Left ventricle myocardium superior (tissue), 1 donor: ENCODE measurements at regions not wholly inside any gene's neighbourhood (a gene's known extent, or its start where the extent isn't known, plus 50 kb on each side); places are given as distances from the start of the nearest gene placed in this dataset.
A peak's percentile ranks its signal among the peaks of the same experiment; 100 is the strongest.

Experiments used
- ATAC-seq: fragments of 200-7000 bp; cut with Tn5 transposase; one replicate; pipeline ENCODE4 v1.9.1; 2020; ENCODE audit warnings: mild to moderate bottlenecking, moderate library complexity
- DNase-seq: peaks from one replicate; pipeline ENCODE4 v3.0.0-alpha.2; 2020
- intact Hi-C: fragments of 100-400 bp; cut with micrococcal nuclease; formaldehyde crosslinking; loops from one replicate; pipeline ENCODE4 v1.11.0; 2022
- donor health status: DM: no; HTN: yes; CAD: no; lungs with severe emphysema.

- intact Hi-C loops, result no loop called here
Measured at GRCh38 chr22:27004434-27004833, 347.0 kb downstream of the MIAT start.

GRCh38 chr22:27008454-27008853, 351.1 kb downstream of the MIAT start:
- no peak for ATAC-seq
- intact Hi-C loops, result no loop called here
- DNase-seq, result no peak

More at GRCh38 chr22:27004434-27004833, 347.0 kb downstream of the MIAT start:
- DNase-seq, result no peak
- ATAC-seq, result no peak

GRCh38 chr22:27011133-27011532, 353.7 kb downstream of the MIAT start:
- DNase-seq (no peak), ATAC-seq (no peak)
- intact Hi-C loops, result no loop called here

DNA sequence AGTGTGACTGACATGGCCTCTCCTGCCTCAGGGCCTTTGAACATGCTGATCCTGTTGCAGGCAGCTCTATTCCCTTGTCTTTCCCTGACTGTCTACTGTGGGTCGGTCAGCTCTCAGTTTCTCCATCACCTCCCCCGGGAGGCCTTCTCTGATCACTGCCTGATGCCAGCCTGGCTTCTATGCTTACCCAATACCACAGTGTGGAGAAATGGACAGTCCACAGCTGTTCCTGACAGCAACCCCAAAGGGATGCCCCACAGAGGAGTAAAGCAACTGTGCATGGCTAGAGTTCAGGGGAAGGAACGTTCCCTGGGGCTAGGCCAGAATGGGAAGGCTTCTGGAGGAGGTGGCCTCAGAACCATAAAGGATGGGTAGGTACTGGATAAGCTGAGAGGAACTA, 354.3 kb downstream of the MIAT start:
- intact Hi-C loops, result no loop called here
- ATAC-seq, result no peak
- DNase-seq, result no peak

DNA sequence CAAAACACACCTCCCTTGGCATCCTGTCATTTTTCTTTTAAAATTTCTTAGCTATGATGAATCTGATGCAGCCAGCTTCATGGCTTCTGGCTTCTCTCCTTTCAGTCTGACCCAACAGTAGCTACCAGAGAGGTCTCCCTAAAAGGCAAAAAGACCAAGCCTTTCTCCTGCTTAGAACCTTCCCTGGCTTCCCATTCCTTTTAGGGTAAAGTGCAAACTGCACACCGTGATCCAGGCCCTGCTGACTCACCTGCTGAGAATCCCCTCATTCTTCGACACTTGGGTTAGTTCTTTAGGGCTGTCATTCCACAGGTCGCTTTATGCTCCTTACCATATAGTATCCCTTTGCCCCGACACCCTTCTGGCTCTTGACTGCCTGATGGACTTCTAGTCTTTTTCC, 362.4 kb downstream of the MIAT start:
- DNase-seq, result no peak
- ATAC-seq, result no peak
- intact Hi-C loops, result no loop called here

GRCh38 chr22:27022274-27022895, 365.0 kb downstream of the MIAT start:
- no peak for ATAC-seq
- intact Hi-C loops, result no loop called here
- DNase-seq, result no peak

DNA sequence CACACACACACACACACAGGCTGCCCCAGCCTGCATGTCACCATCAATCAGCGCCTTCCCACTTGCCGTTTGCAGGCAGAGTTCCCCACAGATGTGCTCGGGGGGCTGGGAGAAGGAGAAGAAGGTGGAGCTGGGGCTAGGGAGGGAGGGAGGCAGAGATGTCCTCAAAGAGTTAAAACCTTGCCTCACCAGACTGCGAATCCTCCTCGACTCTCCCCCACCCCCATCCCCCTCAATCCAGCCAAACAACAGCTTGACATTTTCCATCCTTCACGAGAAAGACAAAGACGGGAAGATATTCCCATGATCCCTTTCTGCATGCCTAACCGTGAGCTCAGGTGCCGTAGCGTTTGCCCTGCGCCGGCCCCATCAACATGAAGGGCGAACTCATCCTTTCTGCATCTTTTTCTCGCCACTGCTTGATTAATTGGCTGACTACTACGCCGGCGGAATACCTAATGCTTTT, 365.5 kb downstream of the MIAT start:
- ATAC-seq, result no peak
- DNase-seq, result no peak
- intact Hi-C loops, result no loop called here

DNA sequence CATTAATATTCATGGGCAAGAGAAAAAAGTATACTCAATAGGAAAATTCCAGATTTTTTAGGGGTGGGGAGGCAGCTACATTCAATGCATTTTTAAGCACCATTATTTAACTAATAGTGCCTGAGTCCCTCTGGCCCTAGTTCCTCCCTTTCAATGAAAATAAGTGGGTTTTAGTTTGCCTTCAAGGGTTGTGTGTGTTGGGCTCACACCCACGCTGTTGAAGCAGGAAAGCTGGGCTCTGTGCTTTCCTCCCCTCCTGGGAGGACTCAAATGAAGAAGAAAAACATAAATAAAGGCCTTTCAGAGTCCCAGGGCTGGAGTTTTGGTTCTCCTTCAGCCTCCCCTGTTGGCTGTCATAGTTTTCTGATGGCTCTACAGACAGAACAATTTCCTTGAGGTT, 366.2 kb downstream of the MIAT start:
- ATAC-seq, result no peak
- intact Hi-C loops, result no loop called here

GRCh38 chr22:27024982-27025381, 367.6 kb downstream of the MIAT start:
- ATAC-seq (no peak), DNase-seq (no peak)
- intact Hi-C loops, result no loop called here

More for the DNA sequence above, 366.2 kb downstream of the MIAT start:
- no peak for DNase-seq

DNA sequence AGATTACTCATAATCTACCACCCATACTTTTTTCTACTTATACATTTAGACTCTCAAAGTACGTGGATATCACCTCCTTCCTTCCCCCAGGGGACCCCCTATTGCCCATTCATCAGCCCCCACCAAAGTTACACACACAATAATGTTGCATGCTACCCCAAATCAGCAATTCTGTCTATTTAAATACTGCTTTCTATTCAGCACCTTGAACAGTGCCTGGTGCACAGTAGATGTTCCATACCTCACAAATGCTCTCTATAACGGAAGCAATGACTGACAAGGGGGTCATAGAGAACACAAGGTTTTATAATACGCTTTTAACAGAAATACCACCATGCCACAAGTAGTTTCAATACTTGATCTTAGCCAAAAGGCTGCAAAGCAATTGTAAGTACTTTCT, 370.7 kb downstream of the MIAT start:
- DNase-seq, result no peak
- no peak for ATAC-seq
- intact Hi-C loops, result no loop called here

GRCh38 chr22:27029584-27030130, 372.3 kb downstream of the MIAT start:
- ATAC-seq (no peak), DNase-seq (no peak)
- intact Hi-C loops, result no loop called here

DNA sequence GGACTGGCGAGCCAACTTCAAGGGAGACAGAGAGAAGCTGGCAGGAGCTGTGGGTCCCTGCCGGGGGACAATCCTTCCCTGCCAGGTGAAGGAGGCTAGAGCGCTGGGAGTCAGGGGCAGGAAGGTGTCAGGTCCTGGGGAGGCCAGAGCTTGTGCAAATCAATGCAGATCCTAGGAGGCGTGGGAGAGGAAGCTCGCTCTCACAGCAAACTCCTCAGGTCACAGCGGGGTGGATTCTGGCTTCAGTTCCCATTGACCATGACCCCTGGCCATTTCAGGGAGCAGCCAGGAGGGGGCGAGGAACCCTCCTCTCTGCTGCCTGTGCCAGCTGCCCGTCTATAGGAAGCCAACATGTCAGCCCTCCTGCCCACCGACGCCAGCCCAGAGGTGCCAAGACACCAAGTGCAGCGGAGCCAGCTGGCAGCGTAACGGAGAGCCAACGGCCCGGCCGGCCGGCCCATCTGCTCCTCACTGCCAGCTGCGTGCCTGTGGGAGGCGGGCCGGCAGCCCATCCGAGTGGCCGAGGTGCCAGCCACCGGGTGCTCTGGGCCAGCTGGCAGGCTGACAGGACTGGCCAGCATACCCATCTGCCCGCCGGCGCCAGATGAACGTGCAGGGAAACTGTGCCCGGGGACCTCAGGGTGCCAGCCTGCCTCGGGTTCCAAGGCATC, 374.8 kb downstream of the MIAT start:
- peak; percentile 17 for ATAC-seq
- peak; percentile 36 for DNase-seq
- intact Hi-C loops, result no loop called here

DNA sequence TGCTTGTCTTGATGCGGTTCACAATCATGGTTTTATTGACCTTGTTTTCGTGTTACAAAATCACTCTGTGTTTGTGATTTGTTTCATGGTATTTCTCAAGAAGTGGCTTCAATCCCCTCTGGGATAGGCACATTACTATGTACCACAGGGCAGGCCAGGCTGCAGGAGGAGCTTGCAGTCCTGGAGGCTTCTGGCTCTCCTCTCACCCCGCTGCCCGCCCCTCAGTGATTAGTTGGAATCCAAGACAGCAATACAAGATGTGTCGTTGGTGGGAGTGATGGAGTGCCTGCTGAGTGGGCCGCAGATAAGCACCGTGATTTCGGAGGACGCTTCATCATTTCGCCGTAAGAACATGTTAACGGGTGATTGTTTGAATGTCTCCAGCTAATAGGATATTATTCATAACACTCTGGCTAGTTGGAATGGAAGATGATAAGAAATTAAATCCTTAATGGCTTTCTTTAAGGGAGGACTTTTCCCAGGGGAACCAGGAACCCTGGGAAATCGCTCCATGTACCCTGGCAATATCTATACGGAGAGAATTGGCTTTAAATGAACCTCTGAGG, 384.4 kb downstream of the MIAT start:
- DNase-seq, result no peak
- no peak for ATAC-seq
- intact Hi-C loops, result no loop called here

DNA sequence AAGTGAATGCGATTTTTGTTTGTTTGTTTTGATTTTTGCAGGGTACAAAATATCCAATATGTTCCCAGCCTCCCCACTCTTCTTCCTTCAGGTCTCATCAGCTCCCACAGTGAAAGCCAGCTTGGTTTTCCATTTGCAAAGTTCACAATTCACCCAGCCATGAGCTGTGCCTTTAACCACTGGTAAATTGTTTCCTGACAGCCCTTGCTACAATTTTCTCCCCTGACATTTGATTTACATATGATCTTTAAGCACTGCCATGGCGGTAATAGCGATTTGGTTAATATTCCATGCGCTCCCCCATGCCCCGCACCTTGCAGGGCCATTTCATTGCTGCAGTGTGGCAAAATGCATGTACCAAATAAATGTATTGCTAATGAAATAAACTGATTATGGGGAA, 385.9 kb downstream of the MIAT start:
- DNase-seq (no peak), ATAC-seq (no peak)
- intact Hi-C loops, result no loop called here

DNA sequence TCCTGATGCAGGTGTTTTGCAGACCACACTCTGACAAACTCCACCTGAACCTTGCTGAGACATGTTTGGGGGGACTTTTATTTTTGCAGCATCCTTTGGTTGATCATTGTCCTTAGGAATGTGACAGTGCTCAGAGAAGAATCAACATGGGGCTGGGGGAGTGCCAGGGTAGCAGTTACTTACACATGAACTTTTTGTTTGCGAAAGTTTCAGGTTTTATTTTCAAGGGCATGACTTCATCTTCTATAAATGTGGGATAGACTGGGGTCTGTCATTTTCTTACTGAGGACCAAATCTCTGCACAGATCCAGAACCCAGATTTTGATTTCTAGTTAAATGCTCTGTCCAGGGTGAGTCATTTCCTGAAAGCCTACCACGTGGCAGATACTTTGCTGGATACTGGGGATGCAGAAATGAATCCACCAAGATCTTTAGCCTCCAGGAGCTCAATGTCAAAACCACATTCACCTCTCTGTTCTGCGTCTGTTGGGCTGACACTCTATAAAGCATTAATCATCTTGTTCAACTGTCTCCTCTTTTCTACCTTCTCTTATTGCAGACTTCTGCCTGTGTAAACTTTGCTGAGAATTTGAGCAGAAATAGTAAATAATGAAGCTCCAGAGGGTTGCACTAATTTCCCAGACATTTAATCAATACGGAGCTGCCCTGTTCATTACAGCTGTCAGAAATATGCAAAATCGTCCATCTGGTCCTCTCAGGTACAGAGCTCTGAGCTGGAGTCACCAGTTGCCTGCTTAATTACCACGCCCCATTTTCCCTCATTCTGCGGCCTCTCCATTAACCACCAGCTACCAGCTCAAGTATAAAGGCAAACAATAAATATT, 387.9 kb downstream of the MIAT start:
- intact Hi-C loops, result no loop called here
- DNase-seq, result no peak
- no peak for ATAC-seq

DNA sequence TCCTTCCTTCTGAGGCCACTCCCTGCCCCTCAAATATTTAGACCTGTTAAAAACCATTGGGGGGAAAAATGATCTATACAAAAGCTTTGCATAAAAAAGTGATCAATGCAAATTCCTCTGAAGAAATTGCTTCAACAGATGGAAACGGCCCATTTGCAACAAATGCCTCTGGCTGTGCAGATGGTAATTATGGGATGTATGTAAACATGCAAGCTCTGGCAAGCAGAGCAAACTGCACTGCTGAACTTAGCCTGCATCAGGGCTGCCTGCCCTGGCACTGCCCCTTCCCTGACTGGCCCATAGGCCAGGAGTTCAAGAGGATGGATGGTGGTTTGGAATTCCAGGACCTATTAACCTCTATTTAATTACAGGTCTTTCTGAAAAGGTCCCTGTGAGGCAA, 388.7 kb downstream of the MIAT start:
- DNase-seq (no peak), ATAC-seq (no peak)
- intact Hi-C loops, result no loop called here

GRCh38 chr22:27046603-27047002, 389.2 kb downstream of the MIAT start:
- no peak for DNase-seq
- intact Hi-C loops, result no loop called here
- no peak for ATAC-seq

DNA sequence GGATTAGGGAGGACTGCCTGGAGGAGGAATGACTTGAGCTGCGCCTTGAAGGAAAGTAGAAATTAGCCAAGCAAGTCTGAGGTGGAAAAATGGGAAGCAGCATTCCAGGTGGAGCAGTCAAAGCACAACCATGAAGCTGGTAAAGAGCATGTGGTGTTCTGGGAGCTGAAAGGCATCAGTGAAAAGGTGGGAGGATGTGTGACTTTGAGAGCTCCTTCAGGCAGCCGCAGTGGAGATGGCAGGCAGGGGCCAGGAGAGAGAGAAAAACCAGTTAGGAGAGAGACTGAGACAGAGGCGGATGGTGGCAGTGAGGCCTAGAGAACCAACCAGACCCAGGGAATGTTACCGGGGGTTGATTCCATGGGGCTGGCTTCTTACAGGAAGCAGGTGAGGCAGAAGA, 393.4 kb downstream of the MIAT start:
- ATAC-seq (no peak), DNase-seq (no peak)

DNA sequence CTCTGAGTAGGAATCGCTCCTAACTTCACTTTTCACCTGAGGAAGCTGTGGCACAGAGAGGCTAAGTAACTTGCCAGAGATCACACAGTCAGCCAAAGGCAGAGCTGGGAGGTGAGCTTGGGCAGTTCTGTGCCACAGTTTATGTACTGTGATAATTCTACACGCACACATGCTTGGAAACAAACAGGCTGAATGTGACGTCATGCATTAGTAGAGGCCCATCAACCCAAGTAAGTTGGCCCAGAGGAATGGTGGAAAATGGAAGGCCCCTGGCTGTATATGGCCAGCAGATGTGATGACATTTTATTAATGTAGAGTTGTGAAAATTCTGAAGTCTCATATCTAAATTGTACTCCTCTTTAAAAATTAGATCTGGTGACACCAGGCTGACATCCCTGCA, 394.0 kb downstream of the MIAT start:
- intact Hi-C loops, result no loop called here
- ATAC-seq (no peak), DNase-seq (no peak)

More for the DNA sequence above, 393.4 kb downstream of the MIAT start:
- intact Hi-C loops, result no loop called here

GRCh38 chr22:27057717-27058116, 400.3 kb downstream of the MIAT start:
- intact Hi-C loops, result no loop called here
- ATAC-seq, result no peak
- no peak for DNase-seq
